ENCODE measurements at regions not wholly inside any gene's neighbourhood (a gene's known extent, or its start where the extent isn't known, plus 50 kb on each side); places are given as distances from the start of the nearest gene placed in this dataset.

DNA sequence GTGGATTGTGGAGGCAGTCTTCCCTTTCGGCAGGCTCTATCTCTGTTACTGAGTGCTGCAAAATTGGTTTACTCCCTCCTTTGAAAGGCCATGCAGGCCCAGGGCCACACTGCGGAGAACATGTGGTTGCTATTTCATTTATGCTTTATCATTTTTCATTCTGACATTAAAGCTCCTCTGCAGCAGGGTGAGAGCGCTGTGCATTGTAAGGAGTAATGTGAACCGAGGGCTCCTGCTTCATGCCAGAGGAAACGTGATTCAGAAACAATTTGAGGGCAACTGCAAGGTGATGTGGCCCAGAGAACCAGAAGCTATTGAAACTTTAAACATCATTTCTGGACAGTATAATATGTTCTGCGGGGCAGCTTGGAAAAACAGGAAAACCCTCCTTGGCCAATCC lies 341.6 kb upstream of the NT5C1B start:
- H3K79me2 ChIP-seq (ENCODE audit: control insufficient read depth, insufficient read depth, low read length) = no peaks in the 10 kb centered on the region
- intact Hi-C loops (cut with micrococcal nuclease) = no loop called here
- CTCF ChIA-PET = interaction anchor here (1.0 kb wide), 1 partner anchor 16 kb away, joined by 4 read pairs; no protein-coding TSS in a partner anchor
- no peak overlapping the region for H3K4me3 ChIP-seq (replicated peaks in 1 of 3; ENCODE audit: insufficient read depth in 1 of 3, low read depth in 1 of 3, low read length in 3 of 3)
- no peaks in the 10 kb centered on the region for H3K36me3 ChIP-seq (ENCODE audit: control insufficient read depth in 2 of 2, extremely low read depth in 1 of 2, insufficient read depth in 2 of 2, low read length in 2 of 2)
- H3K4me2 ChIP-seq (ENCODE audit: insufficient read depth, low read length) = no peak overlapping the region
- dilution Hi-C loops (cut with MboI; ENCODE audit: extremely low pct_ligation_motif_present, low sequenced_read_pairs) = no loop called here
- H4K20me1 ChIP-seq (replicated peaks; ENCODE audit: control insufficient read depth, extremely low read depth, insufficient read depth, low read length) = no peaks in the 10 kb centered on the region
- H3K9me3 ChIP-seq (replicated peaks; ENCODE audit: control insufficient read depth, insufficient read depth, low read length) = no peaks in the 10 kb centered on the region
- no peaks in the 10 kb centered on the region for H3K4me1 ChIP-seq (ENCODE audit: control insufficient read depth, extremely low read depth, insufficient read depth, low read length)
- FAIRE-seq = no peak
- H2AFZ ChIP-seq (ENCODE audit: low read depth, low read length) = no peak overlapping the region
- BruUV-seq (replicated peaks) = no TSS peak
- POLR2A ChIA-PET = no interaction called here
- H3K9me1 ChIP-seq (replicated peaks; ENCODE audit: control insufficient read depth, extremely low read depth, insufficient read depth, low read length) = no peaks in the 10 kb centered on the region
- no peak for DNase-seq (ENCODE audit: low read depth, low spot score)
- H3K9ac ChIP-seq (replicated peaks; ENCODE audit: extremely low read depth, insufficient read depth, low read length) = no peak overlapping the region
- H3K27ac ChIP-seq (ENCODE audit: insufficient read depth, low read depth, low read length) = no peak overlapping the region
- no peaks in the 10 kb centered on the region for H3K27me3 ChIP-seq (ENCODE audit: control insufficient read depth in 2 of 2, insufficient read depth in 2 of 2, low read length in 2 of 2)
- TF ChIP-seq GATA2 (IDR thresholded peaks at IDR 0.05; ENCODE audit: insufficient read depth, insufficient read length, low read depth, low read length) (no peak), POLR2AphosphoS5 (IDR thresholded peaks at IDR 0.05; ENCODE audit: insufficient read depth, low read depth, low read length) (no peak), JUN (IDR thresholded peaks at IDR 0.05; ENCODE audit: borderline replicate concordance, insufficient read depth, insufficient read length, low read depth) (no peak), MYC (IDR thresholded peaks at IDR 0.05; ENCODE audit: low read depth, low read length) (no peak), FOS (IDR thresholded peaks at IDR 0.05; ENCODE audit: borderline replicate concordance, insufficient read depth, low read length) (no peak), POLR2A (IDR thresholded peaks at IDR 0.05; ENCODE audit: low read depth, low read length) (no peak), EZH2 (IDR thresholded peaks at IDR 0.05; ENCODE audit: borderline replicate concordance, low read depth, low read length, severe bottlenecking) (no peak)
- TF ChIP-seq, protein P1, sequence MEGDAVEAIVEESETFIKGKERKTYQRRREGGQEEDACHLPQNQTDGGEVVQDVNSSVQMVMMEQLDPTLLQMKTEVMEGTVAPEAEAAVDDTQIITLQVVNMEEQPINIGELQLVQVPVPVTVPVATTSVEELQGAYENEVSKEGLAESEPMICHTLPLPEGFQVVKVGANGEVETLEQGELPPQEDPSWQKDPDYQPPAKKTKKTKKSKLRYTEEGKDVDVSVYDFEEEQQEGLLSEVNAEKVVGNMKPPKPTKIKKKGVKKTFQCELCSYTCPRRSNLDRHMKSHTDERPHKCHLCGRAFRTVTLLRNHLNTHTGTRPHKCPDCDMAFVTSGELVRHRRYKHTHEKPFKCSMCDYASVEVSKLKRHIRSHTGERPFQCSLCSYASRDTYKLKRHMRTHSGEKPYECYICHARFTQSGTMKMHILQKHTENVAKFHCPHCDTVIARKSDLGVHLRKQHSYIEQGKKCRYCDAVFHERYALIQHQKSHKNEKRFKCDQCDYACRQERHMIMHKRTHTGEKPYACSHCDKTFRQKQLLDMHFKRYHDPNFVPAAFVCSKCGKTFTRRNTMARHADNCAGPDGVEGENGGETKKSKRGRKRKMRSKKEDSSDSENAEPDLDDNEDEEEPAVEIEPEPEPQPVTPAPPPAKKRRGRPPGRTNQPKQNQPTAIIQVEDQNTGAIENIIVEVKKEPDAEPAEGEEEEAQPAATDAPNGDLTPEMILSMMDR (IDR thresholded peaks at IDR 0.05; ENCODE audit: extremely low read depth in 1 of 2, insufficient read depth in 1 of 2, low read depth in 1 of 2, low read length in 2 of 2) = no peak
- TF ChIP-seq, protein P2, sequence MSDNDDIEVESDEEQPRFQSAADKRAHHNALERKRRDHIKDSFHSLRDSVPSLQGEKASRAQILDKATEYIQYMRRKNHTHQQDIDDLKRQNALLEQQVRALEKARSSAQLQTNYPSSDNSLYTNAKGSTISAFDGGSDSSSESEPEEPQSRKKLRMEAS (IDR thresholded peaks at IDR 0.05; ENCODE audit: insufficient read depth, insufficient read length) = no peak

Measured in endothelial cell of umbilical vein (primary cell).